ENCODE measurements at regions not wholly inside any gene's neighbourhood (a gene's known extent, or its start where the extent isn't known, plus 50 kb on each side); places are given as distances from the start of the nearest gene placed in this dataset.

DNA sequence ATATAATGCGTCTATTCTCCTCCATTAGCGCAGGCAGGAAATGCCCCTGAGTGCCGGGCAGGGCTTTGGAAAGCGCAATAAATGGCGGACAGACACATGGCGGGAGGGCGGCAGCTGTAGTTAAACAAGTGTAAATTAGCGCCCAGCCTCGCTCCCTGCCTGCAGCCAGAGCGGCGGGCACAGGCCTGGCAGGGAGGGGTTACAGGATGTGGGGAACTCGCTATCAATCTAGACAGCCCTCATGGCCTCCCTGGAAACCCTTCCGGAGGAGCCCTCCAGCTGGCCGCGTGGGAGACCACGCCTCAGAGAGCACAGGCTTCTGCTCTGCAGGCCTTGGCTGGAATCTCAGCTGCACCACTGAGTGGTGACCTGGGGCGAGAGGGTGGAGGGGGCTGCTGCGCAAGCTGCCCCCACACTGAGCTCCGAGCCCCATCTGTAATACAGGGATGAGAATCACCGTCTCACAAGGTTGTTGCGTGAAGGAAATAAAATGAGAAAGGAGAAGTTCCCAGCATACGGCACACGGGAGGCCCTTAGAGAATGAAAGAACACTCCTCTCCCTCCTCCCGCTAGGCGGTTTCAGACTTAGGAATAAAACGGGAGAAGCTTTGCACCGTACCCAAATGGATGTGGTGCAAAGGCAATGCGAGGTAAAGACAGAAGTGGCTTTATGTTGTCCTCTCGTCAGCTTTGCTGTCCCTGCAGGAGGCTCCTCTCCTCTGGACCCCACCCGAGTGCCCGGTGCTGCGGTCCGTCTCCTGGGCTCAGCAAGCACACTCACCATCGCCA, 167.2 kb upstream of the POU3F1 start:
- TF ChIP-seq, protein P1, sequence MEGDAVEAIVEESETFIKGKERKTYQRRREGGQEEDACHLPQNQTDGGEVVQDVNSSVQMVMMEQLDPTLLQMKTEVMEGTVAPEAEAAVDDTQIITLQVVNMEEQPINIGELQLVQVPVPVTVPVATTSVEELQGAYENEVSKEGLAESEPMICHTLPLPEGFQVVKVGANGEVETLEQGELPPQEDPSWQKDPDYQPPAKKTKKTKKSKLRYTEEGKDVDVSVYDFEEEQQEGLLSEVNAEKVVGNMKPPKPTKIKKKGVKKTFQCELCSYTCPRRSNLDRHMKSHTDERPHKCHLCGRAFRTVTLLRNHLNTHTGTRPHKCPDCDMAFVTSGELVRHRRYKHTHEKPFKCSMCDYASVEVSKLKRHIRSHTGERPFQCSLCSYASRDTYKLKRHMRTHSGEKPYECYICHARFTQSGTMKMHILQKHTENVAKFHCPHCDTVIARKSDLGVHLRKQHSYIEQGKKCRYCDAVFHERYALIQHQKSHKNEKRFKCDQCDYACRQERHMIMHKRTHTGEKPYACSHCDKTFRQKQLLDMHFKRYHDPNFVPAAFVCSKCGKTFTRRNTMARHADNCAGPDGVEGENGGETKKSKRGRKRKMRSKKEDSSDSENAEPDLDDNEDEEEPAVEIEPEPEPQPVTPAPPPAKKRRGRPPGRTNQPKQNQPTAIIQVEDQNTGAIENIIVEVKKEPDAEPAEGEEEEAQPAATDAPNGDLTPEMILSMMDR (IDR thresholded peaks at IDR 0.05; ENCODE audit: insufficient read depth, low read length, poor library complexity, severe bottlenecking), result no peak
- no peak for TF ChIP-seq EZH2phosphoT487 (conservative IDR thresholded peaks at IDR 0.05; ENCODE audit: low read length)
